ENCODE measurements at regions not wholly inside any gene's neighbourhood (a gene's known extent, or its start where the extent isn't known, plus 50 kb on each side); places are given as distances from the start of the nearest gene placed in this dataset.

DNA sequence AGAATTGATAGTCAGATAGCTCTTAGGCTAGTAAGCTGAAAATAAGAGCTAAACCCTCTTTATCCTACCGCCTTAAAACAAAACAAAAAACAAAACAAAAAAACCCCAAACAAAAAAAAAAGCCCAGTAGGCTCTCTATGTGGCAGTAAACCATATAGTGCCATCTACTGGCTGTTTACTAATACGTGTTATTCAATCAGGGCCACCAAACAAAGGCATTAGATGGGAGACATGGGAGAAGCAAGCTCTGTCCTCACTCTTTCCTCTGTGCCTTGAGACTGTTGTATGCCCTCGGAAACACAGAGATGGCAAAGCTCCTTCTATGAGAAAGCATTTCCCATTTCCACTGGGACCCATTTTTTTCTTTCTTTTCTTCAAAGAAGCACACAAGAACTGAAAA lies 148.8 kb upstream of the MID1 start:
- H3K27me3 ChIP-seq (ENCODE audit: control insufficient read depth, low read length): no peaks in the 10 kb centered on the region
- no peaks in the 10 kb centered on the region for H3K79me2 ChIP-seq (ENCODE audit: control insufficient read depth, low read length)
- H3F3A ChIP-seq (ENCODE audit: control insufficient read depth, insufficient read depth): no peaks in the 10 kb centered on the region
- H3K9me2 ChIP-seq (replicated peaks; ENCODE audit: control insufficient read depth, low read length): no peaks in the 10 kb centered on the region
- no peaks in the 10 kb centered on the region for H3K36me3 ChIP-seq (ENCODE audit: control insufficient read depth, low read length)
- no peaks in the 10 kb centered on the region for H3K4me1 ChIP-seq (ENCODE audit: control insufficient read depth, low read length)
- no peak overlapping the region for H3K4me3 ChIP-seq (ENCODE audit: low read length)
- no peak overlapping the region for H3K4me2 ChIP-seq (ENCODE audit: low read length)
- H4K20me1 ChIP-seq (ENCODE audit: control insufficient read depth, insufficient read depth, low read depth, low read length): no peaks in the 10 kb centered on the region
- TF ChIP-seq, protein P1, sequence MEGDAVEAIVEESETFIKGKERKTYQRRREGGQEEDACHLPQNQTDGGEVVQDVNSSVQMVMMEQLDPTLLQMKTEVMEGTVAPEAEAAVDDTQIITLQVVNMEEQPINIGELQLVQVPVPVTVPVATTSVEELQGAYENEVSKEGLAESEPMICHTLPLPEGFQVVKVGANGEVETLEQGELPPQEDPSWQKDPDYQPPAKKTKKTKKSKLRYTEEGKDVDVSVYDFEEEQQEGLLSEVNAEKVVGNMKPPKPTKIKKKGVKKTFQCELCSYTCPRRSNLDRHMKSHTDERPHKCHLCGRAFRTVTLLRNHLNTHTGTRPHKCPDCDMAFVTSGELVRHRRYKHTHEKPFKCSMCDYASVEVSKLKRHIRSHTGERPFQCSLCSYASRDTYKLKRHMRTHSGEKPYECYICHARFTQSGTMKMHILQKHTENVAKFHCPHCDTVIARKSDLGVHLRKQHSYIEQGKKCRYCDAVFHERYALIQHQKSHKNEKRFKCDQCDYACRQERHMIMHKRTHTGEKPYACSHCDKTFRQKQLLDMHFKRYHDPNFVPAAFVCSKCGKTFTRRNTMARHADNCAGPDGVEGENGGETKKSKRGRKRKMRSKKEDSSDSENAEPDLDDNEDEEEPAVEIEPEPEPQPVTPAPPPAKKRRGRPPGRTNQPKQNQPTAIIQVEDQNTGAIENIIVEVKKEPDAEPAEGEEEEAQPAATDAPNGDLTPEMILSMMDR (IDR thresholded peaks at IDR 0.05; ENCODE audit: low read depth, low read length, poor library complexity, severe bottlenecking): peak; percentile 37
- TF ChIP-seq EZH2phosphoT487 (IDR thresholded peaks at IDR 0.05; ENCODE audit: borderline replicate concordance, low read length): no peak
- no peak overlapping the region for H3K27ac ChIP-seq (ENCODE audit: low read depth, low read length)
- no peaks in the 10 kb centered on the region for H3K9me3 ChIP-seq (ENCODE audit: control insufficient read depth, insufficient read depth, low read length)

DNA sequence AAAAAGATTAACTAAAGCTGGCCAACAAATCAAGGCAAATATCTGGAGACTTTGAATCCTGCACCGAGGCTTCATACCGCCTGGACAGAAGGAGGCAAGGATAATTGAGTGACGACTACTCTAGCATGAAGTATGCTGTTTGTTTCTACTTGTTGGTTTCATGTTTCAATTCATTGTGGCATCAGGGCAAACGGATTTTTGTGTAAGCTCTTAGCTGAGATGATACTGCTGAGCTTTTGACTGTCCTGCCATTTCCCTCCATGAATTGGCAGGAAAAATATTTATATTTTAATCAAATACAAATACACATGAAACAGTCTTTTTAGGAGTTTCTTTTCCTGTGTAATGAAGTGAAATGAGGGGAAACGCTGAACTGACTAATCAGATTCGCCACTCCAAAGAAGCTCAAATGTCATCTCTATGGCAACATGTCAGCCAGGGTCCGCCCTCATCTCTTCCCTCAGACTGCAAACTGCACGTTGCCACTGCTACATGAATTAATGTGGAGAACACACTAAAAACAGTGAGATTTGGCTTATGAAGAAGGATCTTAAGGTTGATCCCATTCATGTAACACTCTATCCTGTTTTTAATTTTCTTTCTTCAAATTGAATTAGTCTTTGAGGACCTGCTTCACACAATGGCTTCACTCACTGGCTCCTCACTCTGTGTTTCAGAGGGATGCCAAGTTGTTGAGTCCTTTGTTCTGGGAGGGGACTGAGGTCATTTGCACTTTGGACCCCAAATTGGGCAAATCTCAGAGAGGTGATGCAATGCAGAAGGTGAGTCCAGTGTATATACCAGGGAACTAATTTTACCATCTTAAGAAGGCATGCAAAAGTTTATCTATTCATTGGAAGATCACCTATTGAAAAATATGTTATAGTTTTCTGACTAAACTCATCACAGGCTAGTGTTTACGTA lies 149.6 kb upstream of the MID1 start:
- Histone ChIP-seq H3K36me3 (ENCODE audit: control insufficient read depth, low read length) (no peaks in the 10 kb centered on the region), H3F3A (ENCODE audit: control insufficient read depth, insufficient read depth) (no peaks in the 10 kb centered on the region), H3K27me3 (ENCODE audit: control insufficient read depth, low read length) (no peaks in the 10 kb centered on the region), H3K79me2 (ENCODE audit: control insufficient read depth, low read length) (no peaks in the 10 kb centered on the region), H3K9me2 (replicated peaks; ENCODE audit: control insufficient read depth, low read length) (no peaks in the 10 kb centered on the region), H3K4me3 (ENCODE audit: low read length) (no peak overlapping the region), H4K20me1 (ENCODE audit: control insufficient read depth, insufficient read depth, low read depth, low read length) (no peaks in the 10 kb centered on the region), H3K9me3 (ENCODE audit: control insufficient read depth, insufficient read depth, low read length) (no peaks in the 10 kb centered on the region), H3K4me1 (ENCODE audit: control insufficient read depth, low read length) (no peaks in the 10 kb centered on the region), H3K27ac (ENCODE audit: low read depth, low read length) (no peak overlapping the region), H3K4me2 (ENCODE audit: low read length) (no peak overlapping the region)
- no peak for TF ChIP-seq EZH2phosphoT487 (IDR thresholded peaks at IDR 0.05; ENCODE audit: borderline replicate concordance, low read length)
- TF ChIP-seq, protein P1 (IDR thresholded peaks at IDR 0.05; ENCODE audit: low read depth, low read length, poor library complexity, severe bottlenecking): no peak

DNA sequence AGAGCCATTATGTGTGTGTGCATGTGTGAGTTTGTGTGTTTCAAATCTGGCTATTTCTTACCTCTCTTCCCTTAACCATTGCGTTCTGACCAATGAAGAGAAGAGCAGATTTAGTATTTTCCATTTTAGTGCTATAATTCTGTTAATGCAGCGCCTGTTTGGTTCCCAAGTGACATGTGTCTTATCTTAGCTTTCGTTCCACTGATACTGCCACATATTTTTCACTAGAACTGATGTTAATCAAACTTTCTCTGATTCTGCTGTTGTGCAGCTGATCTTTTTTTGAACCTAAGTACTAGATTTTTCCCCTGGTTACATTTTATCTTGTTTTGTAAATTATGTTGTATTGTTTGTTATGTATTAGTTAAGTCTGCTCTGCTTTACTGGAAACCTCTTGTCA lies 152.9 kb upstream of the MID1 start:
- no peak overlapping the region for H3K4me3 ChIP-seq (ENCODE audit: low read length)
- H3K36me3 ChIP-seq (ENCODE audit: control insufficient read depth, low read length): no peaks in the 10 kb centered on the region
- no peaks in the 10 kb centered on the region for H3K9me2 ChIP-seq (replicated peaks; ENCODE audit: control insufficient read depth, low read length)
- TF ChIP-seq, protein P1 (IDR thresholded peaks at IDR 0.05; ENCODE audit: low read depth, low read length, poor library complexity, severe bottlenecking): no peak
- TF ChIP-seq EZH2phosphoT487 (IDR thresholded peaks at IDR 0.05; ENCODE audit: borderline replicate concordance, low read length): no peak
- H3K9me3 ChIP-seq (ENCODE audit: control insufficient read depth, insufficient read depth, low read length): no peaks in the 10 kb centered on the region
- H3F3A ChIP-seq (ENCODE audit: control insufficient read depth, insufficient read depth): no peaks in the 10 kb centered on the region
- no peaks in the 10 kb centered on the region for H4K20me1 ChIP-seq (ENCODE audit: control insufficient read depth, insufficient read depth, low read depth, low read length)
- H3K4me2 ChIP-seq (ENCODE audit: low read length): no peak overlapping the region
- no peaks in the 10 kb centered on the region for H3K4me1 ChIP-seq (ENCODE audit: control insufficient read depth, low read length)
- H3K27ac ChIP-seq (ENCODE audit: low read depth, low read length): no peak overlapping the region
- no peaks in the 10 kb centered on the region for H3K27me3 ChIP-seq (ENCODE audit: control insufficient read depth, low read length)
- H3K79me2 ChIP-seq (ENCODE audit: control insufficient read depth, low read length): no peaks in the 10 kb centered on the region

Data from DOHH2 (cell line).